H1 (cell line): ENCODE measurements at regions not wholly inside any gene's neighbourhood (a gene's known extent, or its start where the extent isn't known, plus 50 kb on each side); places are given as distances from the start of the nearest gene placed in this dataset. TPM values are rescaled to one million over a fixed set of nuclear protein-coding genes. Genes with fewer than 3 reads are reported as not detected.

Experiments used
- ATF2 ChIP-seq: IDR thresholded peaks from 2 replicates; pipeline ENCODE4 v1.6.1; 2012; ENCODE audit warnings: low read length, inconsistent platforms
- CHD2 ChIP-seq: IDR thresholded peaks from 2 replicates; pipeline ENCODE4 v1.6.1; 2012; ENCODE audit warnings: low read length, improper control_type of control experiment
- CREB1 ChIP-seq: IDR thresholded peaks from 2 replicates; pipeline ENCODE4 v1.6.1; 2012; ENCODE audit warnings: inconsistent platforms
- KDM1A ChIP-seq: fragments of 200-600, 300-600 bp; sonication (generic); IDR thresholded peaks from 2 replicates; pipeline ENCODE4 v1.7.1; 2016; ENCODE audit warnings: mild to moderate bottlenecking, low read length, borderline replicate concordance
- MAFK ChIP-seq: IDR thresholded peaks from 2 replicates; pipeline ENCODE4 v1.6.1; 2012; ENCODE audit warnings: low read depth, mild to moderate bottlenecking, improper control_type of control experiment, low read length
- YY1 ChIP-seq: IDR thresholded peaks from 2 replicates; pipeline ENCODE4 v1.6.1; 2011; ENCODE audit warnings: low read depth, mild to moderate bottlenecking, low read length
- small RNA-seq: library from polyadenylated mRNA; stranded (forward); fragments of <200 nt; extraction: miRNeasy Mini kit (QIAGEN cat#:217004); gene quantifications from one replicate; pipeline ENCODE3, GENCODE V24; 2013; ENCODE audit not compliant: insufficient read depth

GRCh38 chr20:50460115-50460607 lies 50.0 kb upstream of the PTPN1 start (continued):
- no peak for TF ChIP-seq MAFK
- TF ChIP-seq CREB1 = no peak
- no peak for TF ChIP-seq ATF2
- no peak for TF ChIP-seq CHD2
- TF ChIP-seq YY1 = no peak
- TF ChIP-seq KDM1A = no peak
- TF ChIP-seq, all 59 proteins: peak for 0

Small RNA genes in the stretch of these regions (small RNA-seq; reads per million reads assigned to genes)
- not detected for gene RN7SL636P
